ENCODE measurements at regions not wholly inside any gene's neighbourhood (a gene's known extent, or its start where the extent isn't known, plus 50 kb on each side); places are given as distances from the start of the nearest gene placed in this dataset.

DNA sequence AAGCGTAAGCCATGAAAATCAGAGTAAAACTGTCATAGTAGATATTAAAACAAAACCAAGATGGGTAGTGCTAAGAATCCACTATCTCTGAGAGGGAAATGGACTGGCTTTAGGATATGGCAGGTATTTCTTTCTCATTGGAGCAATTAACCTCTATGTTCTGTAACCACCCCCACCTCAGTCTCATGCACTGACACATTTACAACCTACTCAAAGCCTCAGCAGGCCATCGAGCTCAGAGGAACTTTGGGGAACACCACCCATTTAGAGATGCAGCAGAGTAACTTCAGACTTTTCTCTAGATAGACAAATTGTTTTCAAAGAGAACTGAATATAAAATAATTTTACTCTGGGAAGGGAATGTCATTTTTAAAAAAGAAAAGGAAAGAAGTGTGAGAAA, 615.8 kb upstream of the ZFHX3 start:
- DNase-seq, result no peak

DNA sequence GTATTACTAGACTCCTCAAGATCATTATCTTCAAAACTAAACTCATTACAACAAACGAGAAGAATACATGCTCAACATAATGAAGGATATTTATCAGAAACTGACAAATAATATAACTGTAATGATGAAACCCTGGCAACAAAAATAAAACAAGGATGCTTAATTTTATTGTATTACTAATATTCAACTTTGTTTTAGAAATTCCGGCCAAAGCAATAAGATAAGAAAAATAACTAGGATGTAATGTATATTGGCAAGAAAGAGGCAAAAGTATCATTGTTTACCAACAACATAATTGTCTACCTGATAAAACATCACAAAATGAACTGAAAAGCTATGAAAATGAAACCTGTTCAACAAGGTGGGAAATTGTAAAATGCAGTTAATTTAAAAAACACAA, 588.3 kb upstream of the ZFHX3 start:
- DNase-seq, result no peak

DNA sequence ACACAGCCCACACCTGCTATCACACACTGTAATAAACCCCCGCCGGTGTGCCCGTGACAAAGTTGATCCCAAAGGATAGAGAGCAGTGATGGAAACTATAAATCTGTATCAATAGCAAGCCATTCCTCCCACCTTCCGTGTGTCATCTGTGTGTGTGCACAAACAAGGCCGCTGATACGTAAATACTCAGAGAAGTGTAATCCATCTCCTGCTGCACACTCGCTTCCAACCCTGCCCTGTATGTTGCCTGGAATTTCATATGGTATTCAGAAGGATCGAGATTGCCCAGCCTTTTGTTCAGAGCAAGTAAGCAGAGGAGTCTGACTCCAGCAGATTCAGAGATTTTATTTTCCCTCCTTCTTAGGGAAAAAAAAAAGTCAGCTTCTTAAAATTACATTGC, 581.1 kb upstream of the ZFHX3 start:
- DNase-seq, result no peak

DNA sequence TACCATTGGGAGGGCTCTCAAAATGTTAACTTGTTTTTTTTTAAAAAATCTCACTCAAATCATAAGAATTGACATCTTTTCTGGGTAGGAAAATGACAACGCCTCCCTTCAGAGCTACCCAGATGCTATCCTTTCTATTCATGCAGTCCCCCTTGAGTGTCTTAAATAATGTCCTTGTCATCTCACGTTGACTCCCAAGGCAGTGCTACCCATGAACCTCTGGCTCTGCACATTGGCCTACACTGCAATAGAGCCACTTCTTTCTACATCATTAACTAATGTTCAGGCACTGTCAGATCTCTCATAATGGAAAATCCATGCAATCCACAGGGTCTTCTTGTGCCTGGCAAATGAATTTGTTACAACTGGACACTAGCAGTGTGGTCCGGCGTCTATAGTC, 569.8 kb upstream of the ZFHX3 start:
- DNase-seq, result no peak

DNA sequence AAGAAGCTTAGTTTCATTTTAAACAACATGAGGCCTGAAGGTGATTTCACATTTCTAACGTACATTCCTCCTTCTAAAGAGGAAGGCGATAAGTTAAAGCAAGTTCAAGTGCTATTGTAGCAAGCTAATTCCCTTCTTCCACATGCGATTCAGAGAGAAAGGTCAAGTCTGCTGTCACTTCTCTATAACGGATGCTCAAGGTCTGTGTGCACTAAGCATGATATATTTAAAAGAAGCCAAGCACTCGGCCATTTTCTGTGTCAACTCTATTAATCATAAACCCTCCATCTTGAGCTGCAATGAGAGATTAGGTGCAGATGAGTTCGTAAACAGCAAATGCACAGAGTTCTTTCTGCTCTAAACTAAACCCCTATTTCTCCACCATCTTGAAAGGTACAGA, 568.8 kb upstream of the ZFHX3 start:
- no peak for DNase-seq

DNA sequence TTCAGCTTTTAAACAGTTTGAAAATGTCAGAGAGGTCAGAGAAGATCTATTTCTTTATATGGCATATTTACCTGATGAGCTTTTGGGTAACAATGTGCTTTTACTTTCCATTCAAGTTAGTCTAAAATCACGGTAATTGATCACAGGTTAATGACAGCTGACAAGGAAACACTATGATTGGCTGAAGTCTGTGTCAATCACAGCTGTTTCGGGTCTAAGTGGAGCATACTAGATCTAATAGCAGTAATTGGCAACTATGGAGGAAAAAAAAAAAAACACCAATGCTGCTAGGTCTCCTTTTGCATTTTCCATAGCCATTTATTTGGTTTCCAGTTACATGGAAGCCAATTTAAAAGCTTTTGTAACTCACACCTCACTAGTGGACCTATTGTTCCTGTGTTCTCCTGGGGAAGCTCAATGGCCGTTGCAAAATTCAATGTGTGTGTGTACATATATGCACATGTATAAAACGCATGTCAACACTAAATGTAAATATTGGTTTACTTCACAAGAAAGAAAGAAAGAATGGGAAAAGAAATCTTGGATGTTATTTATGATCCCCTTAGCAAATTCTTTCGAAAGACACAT, 568.3 kb upstream of the ZFHX3 start:
- no peak for DNase-seq

DNA sequence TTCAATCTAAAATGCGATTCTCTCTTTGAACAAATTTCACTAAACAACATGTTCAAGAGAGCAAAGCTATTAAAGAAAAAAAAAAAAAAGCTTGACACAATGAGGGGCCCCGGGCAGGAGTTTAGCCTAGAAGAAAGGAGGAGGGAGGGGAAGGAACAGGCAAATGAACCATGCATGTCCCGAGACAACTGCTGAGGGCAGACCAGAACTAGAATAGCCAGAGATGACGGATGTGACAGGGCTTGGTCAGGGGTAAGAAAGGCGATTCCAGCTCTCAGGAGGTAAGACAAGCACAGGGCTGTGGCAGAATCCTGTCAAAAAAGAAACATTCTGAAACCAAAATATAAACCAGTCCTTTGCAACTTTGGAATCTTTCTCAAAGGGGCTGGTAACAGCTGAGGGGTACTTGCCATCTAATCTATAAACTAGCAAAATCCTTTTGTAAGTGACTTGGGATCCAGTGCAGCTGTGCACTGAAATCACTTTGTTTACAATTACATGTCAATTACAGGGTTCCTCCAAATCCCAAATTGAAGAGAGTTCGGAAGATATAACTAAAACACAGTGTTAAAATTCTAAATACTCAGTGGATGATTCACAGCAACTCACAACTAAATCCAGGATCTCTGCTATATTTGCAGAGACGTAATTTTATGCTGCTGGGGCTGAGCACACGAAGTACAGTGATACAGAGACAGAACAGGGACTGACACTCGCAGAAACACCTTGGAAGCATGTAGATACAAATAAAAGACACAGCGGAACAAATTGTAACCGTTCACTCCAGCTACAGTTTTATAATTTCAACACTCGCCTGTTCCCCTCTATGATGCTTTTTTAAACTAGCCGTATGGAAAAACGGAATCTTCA, 567.4 kb upstream of the ZFHX3 start:
- no peak for DNase-seq

DNA sequence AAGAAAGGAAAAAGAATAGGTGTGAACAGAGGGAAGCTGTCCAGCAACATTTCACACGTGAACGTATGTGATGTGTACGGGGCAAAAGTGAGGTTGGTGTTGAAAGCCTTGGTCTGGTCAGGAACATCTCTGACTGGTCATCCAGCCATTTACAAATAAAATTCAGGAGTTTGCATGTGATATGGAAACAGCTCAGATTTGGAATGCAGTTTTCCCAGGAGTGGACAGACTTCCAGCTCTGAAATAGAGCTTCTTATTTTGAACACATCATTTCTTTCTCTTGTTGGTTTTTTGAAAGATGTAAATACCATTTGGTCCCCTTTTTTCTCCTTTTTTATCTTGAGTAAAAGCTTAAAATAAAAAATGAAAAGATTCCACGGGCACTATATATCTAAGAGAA, 566.2 kb upstream of the ZFHX3 start:
- DNase-seq, result no peak

DNA sequence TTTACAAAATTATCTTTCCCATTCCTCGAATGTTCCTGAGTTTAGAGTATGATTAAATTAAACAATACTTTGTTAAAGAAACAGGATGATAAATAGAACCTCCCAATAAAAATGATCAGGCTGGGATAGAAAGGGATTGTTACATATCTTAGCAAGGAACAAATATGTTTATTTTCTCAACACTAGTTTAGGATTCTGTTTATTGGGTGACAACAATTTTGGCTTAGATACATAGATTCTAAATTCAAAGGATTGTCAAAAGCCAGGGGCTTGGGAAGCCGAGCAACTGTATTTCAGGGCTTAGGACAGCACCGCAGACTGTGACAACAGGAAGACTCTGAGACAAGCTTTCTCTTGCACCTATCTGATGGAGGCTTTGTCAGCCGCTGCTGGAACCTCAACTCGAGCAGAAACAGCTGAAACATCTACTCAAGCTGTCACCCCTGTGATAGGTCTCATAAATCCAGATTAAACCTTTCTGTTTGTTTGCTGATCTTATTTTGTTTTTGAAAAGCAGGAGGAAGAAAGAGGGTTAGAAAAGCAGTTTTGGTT, 562.8 kb upstream of the ZFHX3 start:
- no peak for DNase-seq

DNA sequence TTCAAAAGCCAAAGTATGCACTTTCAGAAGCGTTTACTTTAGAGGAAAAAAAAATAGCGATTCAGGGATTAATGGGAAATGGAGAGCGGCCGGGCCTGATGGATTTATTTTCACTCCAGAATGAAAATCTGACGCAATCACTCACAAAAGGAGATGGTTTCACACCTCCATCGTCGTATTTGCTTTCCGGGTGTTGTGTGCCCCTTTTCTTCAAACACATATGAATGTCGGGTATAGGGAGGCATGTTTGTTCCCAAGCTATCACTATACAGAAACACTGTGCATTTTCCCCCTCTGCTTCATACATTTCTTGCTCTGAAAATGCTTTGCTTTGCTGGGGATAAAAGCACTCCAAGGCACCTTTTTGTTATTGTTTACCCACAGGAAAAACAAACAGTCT, 562.2 kb upstream of the ZFHX3 start:
- no peak for DNase-seq

DNA sequence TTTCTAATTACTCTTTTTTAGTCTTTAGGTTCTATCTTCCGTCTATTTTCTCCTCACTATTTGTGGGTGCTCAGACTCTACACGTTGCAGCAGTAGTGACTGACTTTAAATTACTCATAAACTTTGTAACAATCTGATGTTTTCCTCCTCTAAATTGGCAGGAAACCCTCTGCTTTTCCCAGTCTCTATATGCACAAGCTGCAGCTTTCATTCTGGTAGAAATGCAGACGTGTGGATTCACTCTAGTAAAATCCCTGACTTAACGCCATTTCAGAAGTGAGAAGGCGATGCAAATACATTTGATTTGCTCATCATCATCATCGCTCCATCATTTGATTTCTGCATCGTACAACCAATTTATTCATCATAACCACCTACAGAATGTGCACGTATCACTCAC, 561.0 kb upstream of the ZFHX3 start:
- DNase-seq, result no peak

DNA sequence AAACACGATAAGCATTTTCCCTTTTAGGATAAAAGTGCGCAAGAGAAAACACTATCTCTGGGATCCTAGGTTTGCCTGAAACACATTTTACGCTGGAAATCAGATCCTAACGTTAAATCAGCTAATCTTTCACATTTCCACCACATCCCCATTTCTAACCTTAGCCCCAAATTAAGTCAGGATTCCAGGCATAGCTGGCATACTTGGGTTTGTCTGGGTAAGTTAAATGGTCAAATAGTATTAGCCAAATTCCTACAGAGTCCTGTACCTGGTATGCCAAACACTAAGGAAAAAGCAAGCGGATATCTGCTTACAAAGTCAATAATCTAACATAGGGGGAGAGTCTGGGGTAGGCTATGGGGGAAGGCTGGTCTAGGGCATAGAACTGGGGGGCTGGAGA, 557.4 kb upstream of the ZFHX3 start:
- no peak for DNase-seq

DNA sequence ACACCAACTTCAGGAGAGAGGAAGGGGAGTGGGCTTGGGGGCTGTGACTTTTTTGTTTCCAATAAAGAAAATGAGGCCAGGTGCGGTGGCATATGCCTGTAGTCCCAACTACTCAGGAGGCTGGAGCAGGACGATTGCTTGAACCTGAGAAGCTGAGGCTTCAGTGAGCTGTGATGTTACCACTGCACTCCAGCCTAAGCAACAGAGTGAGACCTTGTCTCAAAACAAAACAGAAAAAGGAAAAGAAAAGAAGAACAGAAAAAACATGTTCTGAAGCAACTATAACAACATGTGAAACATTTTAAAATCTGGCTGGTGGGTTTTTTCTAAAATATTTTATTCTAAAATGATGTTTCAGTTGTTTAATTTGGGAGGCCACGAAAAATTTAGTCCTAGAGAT, 554.0 kb upstream of the ZFHX3 start:
- no peak for DNase-seq

DNA sequence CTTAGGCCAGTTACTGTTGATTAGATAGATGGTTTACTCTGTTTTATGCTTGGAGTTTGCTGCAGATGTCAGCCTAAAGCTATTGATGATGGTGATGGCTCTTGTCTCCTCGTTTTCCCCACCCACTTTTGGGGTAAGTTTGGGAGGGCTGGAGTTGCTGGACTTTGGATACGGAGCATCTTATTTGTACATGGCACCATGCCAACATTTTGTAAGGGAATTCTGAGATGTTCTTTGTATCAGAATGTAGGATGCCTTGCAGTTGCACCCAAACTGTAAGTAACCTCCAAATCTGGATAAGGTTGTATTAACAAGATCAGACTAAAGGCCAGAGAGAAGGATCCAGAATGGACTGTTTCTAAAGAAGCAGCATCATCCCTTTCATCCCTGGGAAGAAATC, 551.9 kb upstream of the ZFHX3 start:
- no peak for DNase-seq

DNA sequence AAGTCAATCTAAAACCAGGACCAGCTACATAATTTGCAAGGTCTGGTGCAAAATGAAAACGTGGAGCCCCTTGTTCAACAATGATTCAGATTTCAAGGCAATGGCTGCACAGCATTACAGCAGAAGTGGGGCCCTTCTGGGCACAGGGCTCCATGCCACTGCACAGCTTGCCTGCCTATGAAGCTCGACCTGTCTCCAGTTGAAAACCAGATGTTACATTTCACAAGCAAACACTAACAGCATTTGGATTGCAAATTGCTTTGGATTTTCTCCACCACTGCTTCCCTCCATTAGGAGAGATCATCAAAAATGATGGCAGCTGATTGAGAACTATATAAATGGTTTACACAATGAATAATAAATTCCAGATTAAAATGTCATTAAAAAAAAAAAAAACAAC, 551.4 kb upstream of the ZFHX3 start:
- no peak for DNase-seq

DNA sequence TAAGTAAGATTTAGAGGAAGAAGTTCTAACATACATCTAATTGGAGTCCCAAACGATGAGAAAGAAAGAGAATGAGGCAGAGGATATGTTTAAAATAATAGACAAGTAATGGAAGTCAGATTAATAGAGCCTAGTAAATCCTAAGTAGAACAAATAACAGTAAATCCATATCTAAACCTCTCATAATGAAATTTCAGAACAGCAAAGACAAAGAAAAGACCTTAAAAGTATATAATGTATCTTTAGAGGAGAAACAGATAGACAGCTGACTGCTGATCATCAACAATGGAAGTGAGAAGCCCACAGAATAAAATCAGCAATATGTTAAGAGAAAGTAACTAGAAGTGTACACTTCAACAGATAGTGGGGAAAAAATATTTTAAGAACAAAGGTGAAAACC, 536.2 kb upstream of the ZFHX3 start:
- no peak for DNase-seq

DNA sequence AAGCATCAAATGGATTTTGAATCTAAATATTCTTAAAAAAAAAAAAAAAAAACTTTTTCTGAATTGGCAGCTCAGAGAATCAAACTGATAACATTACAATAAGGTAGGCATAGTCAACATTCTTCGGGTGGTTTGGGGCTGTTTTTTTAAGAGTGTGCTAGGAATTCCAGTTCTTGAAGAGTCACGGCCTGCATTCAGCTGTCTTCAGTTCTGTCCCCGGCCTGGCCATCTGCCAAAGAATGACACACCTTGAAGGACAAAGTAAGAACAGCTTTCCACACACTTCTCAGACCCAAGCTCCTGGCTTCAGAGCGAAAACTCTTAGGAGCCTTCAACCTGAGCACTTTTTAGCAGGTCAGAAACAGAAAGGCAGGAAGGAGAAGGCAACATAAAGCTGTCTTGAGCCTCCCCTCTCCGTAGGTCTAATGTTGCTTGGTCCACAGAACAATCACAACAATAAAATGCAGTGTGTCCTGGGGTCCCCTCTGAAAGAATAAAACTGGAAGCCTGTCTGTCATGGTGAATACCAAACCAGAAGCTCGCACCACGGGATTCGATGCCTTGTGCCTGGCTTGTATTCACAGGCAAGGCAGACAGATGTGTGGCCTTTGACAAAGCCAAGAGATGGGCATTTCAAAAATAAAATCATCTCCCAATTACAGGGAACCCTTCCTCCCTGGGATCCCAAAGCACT, 524.4 kb upstream of the ZFHX3 start:
- no peak for DNase-seq

DNA sequence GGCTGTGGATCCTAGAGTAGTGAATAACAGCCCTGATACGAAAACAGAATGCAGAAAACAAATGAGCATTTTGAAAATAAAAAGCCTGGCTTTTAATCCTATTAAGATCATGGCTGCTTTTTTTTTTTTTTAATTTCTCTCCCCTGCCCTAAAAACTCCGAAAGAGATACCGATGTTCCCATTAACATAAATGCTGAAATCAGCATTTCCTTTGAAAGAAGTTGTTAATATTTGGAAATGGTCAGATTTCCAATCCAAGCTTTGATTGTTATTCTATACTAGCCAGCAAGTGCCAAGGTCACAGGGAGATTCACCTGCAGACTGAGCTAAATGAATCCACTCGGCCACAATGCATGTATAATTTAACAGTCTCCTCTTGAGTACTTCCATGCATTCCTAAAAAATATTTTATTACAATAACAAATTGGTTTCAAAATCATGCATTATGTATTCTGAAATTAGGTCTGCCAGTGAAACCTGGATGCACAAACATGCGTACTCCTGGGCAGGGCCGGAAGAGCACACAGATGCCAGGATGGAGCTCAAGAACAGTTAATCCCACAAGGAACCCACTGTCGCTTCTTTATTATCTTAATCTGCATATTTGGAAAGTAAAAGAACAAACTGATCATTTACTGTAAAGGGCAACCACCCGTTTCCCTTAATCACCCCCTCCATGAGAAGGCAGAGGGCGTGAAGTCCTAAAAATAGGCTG, 521.5 kb upstream of the ZFHX3 start:
- DNase-seq, result no peak

DNA sequence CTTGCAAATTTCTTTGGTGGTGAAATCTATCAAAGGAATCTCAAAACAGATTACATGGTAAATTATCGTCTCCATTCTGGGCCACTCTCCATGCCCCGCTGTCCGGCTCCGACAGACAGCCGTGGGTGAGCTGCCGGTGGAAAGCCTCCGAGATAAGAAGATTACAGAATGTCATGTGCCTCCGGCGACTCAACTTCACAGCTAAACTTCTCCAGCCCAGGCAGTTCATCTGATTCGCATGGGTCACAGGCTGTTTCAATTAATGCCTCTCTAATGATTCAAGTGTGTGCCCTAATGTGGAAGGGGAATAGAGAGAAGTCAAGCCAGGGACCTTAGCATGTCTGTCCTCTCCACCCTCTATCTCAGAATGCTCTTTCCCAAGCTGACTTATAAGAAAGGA, 520.8 kb upstream of the ZFHX3 start:
- no peak for DNase-seq

DNA sequence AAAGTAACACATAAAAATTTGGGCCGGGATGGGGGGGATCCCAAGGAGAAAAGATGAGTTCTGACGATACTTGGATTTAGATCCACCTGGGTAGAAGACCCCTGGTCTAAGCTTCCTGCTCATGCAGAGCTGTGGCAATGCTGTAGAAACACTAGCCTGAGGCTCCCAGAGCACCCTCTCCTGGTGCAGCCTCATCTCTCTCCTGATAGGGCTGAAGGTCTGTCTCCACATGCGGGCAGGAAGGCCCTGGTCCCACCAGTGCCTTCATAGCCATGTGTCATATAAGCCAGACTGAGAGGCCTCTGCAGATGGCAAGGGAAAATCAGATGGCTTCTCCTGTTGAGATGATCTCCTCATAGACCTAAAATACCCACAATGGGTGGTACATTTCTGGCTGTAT, 518.0 kb upstream of the ZFHX3 start:
- DNase-seq, result no peak

DNA sequence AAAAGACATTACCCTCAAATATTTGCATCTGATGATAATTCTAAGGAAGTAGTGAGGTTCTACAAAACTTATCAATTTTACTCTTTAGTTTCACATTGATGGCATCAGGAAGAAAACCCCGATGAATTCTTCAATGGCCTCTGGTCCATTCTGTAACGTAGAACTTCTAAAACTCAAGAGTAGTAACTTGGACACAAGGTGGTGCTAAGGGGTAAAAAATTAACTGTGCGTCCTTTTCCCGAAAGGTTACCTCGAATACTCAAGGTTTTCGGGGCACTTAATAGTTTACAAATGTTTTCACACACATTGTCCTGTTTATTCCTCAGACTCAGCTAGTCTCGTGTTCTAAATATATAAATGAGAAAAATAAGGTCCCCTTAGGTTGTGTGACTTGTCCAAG, 517.3 kb upstream of the ZFHX3 start:
- DNase-seq, result peak; percentile 6

DNA sequence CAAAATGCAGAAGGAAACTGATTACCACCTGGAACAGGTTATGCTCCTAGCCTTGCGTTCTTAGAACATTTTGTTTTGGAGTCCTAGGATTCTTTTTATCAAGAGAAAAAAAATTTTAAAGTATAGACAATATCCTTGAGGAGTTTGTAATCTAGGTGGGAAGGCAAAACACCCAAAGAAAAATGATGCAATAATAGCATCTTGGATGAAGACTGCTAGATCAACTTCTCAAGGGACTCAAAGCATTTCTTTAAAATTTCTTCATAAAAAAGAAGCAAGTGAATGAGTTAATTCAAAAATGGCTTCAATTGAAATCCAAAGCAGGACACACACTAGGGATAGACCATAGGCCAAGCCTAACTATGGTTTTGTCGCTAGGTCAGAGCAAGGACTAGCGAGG, 515.8 kb upstream of the ZFHX3 start:
- no peak for DNase-seq

DNA sequence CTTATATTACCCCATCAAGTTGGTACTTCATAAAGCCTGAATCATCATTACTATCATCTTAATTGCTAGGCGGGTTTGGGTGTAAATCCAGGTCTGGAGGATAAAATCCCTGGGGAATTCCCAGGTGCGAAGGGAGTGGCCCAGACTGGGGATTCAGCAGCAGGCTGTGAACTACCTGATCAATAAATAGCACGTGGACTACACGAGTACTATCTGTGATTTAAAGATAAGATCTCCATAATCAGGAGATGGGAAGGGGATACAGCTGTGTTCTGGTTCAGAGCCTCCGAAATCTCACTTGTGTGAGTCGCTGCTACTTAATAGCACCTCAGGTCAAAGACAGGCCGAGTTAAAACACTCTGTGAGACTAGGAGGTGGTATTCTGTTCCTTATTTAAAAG, 512.6 kb upstream of the ZFHX3 start:
- no peak for DNase-seq
